Left ventricle myocardium inferior (tissue), 1 donor: ENCODE measurements at regions not wholly inside any gene's neighbourhood (a gene's known extent, or its start where the extent isn't known, plus 50 kb on each side); places are given as distances from the start of the nearest gene placed in this dataset.

ENCODE experiments used
- DNase-seq: peaks from one replicate; pipeline ENCODE4 v3.0.0-alpha.2; 2020
- H3K27ac ChIP-seq: fragments of 200-600 bp; replicated peaks from 2 replicates; pipeline ENCODE4 v1.8.0; 2021
- H3K27me3 ChIP-seq: fragments of 200-600 bp; 2 replicates; pipeline ENCODE4 v1.8.0; 2021; ENCODE audit warnings: low read depth
- H3K36me3 ChIP-seq: fragments of 200-600 bp; 2 replicates; pipeline ENCODE4 v1.8.0; 2021
- H3K4me1 ChIP-seq: fragments of 200-600 bp; 2 replicates; pipeline ENCODE4 v1.8.0; 2021
- H3K4me3 ChIP-seq: fragments of 200-600 bp; 2 replicates; pipeline ENCODE4 v1.8.0; 2021; ENCODE audit warnings: mild to moderate bottlenecking, moderate library complexity
- H3K9me3 ChIP-seq: fragments of 200-600 bp; replicated peaks from 2 replicates; pipeline ENCODE4 v1.8.0; 2021
- intact Hi-C: fragments of 100-400 bp; cut with micrococcal nuclease; formaldehyde crosslinking; loops from one replicate; pipeline ENCODE4 v1.11.0; 2022
- TF ChIP-seq, protein P1 (sequence below): fragments of 200-600 bp; IDR thresholded peaks from 2 replicates; pipeline ENCODE4 v1.8.0; 2021; ENCODE audit warnings: antibody characterized with exemption, mild to moderate bottlenecking, borderline replicate concordance
- donor health status: DM: no; HTN: yes; CAD: no; lungs with severe emphysema.

DNA sequence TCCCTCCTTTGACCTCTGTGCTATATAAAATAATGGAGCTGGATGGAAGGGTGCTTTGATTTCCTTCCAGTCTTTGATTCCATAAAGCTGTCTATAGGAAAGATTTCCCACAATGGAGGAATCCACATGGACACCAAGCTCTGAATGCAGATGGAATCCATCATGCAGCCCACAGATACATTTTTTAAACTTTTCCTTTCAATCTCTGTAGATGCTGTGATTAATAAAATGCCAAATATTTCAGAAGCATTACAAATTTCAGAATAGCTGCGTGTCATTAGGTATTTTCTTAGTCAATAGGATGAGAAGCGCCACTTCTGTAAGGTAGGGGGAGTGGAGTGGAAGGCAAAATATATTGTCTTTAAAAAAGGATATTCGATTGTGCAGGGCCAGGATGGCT lies 489.0 kb downstream of the NTRK3 start:
- H3K36me3 ChIP-seq, result no peaks in the 10 kb centered on the region
- intact Hi-C loops, result no loop called here
- peaks cover 10% of the 10 kb centered on the region for H3K9me3 ChIP-seq
- TF ChIP-seq, protein P1, sequence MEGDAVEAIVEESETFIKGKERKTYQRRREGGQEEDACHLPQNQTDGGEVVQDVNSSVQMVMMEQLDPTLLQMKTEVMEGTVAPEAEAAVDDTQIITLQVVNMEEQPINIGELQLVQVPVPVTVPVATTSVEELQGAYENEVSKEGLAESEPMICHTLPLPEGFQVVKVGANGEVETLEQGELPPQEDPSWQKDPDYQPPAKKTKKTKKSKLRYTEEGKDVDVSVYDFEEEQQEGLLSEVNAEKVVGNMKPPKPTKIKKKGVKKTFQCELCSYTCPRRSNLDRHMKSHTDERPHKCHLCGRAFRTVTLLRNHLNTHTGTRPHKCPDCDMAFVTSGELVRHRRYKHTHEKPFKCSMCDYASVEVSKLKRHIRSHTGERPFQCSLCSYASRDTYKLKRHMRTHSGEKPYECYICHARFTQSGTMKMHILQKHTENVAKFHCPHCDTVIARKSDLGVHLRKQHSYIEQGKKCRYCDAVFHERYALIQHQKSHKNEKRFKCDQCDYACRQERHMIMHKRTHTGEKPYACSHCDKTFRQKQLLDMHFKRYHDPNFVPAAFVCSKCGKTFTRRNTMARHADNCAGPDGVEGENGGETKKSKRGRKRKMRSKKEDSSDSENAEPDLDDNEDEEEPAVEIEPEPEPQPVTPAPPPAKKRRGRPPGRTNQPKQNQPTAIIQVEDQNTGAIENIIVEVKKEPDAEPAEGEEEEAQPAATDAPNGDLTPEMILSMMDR, result no peak
- H3K27ac ChIP-seq, result no peak overlapping the region
- H3K27me3 ChIP-seq, result no peaks in the 10 kb centered on the region
- no peak overlapping the region for H3K4me3 ChIP-seq
- no peaks in the 10 kb centered on the region for H3K4me1 ChIP-seq
- DNase-seq, result no peak

- DNase-seq, result no peak
- H3K4me3 ChIP-seq, result no peak overlapping the region
- TF ChIP-seq, protein P1, result no peak
- intact Hi-C loops, result no loop called here
- H3K9me3 ChIP-seq, result no peaks in the 10 kb centered on the region
- no peaks in the 10 kb centered on the region for H3K36me3 ChIP-seq
- H3K4me1 ChIP-seq, result no peaks in the 10 kb centered on the region
- H3K27ac ChIP-seq, result no peak overlapping the region
- H3K27me3 ChIP-seq, result no peaks in the 10 kb centered on the region
Measured at GRCh38 chr15:87764461-87765240, 491.9 kb downstream of the NTRK3 start.

DNA sequence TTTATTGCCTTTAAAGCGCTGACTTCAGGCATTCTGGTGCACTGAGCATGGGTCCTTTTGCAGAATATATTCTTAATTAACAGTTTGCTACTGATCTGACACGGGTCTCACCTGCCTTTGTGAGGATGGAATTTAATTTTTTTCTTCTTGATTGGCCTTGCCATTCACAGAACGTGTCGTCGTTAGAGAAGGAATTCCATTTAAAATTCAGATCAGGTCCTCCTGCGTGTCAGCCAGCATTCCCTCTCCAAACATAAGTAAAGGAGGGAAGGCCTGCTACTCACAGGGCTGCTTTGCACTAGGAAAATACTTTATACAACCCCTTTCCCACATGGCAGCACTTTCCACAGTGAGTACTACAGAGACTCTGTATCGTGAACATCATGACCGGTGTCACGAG lies 492.7 kb downstream of the NTRK3 start:
- no peak overlapping the region for H3K4me3 ChIP-seq
- TF ChIP-seq, protein P1, result no peak
- H3K9me3 ChIP-seq, result no peaks in the 10 kb centered on the region
- H3K36me3 ChIP-seq, result no peaks in the 10 kb centered on the region
- no peaks in the 10 kb centered on the region for H3K27me3 ChIP-seq
- H3K27ac ChIP-seq, result no peak overlapping the region
- no peaks in the 10 kb centered on the region for H3K4me1 ChIP-seq
- intact Hi-C loops, result no loop called here
- DNase-seq, result no peak

- Histone ChIP-seq H3K36me3 (no peaks in the 10 kb centered on the region), H3K4me3 (no peak overlapping the region), H3K9me3 (no peaks in the 10 kb centered on the region), H3K4me1 (no peaks in the 10 kb centered on the region), H3K27me3 (no peaks in the 10 kb centered on the region), H3K27ac (no peak overlapping the region)
- intact Hi-C loops, result no loop called here
- no peak for DNase-seq
- TF ChIP-seq, protein P1, result no peak
Measured at GRCh38 chr15:87761736-87762509, 494.6 kb downstream of the NTRK3 start.

DNA sequence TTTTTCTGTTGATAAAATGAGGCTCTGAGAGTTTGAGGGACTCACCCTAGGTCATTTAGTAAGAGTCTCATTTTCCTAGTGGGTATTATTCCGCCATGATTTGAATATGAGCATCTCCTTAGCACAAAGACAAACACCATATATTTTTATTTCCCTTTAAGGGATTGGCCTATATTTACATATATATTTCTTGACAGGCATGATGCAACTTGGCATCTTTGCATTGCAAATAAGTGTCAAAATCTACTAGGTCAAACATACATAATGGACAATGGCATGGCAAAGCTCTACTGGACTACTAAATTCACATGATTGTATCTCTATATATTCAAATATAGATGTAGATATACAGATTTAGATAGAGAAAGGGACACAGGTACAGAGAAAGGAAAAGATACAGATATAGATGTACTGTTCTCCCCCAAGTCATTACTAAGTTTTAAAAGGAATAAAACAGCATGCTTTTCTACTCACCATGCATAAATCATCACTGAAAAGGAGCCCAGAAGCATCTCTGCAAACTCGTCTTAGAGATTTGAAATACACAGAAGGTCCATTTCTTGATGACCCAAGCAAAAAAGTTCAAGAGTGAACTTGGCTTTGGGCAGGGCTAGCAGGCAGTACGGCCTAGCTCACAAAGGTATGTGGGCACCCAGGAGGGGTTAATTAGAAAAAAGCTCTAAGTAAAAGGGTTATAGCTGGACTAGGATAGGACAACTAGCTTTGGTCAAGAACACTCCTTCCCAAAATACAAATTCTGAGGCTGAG lies 495.8 kb downstream of the NTRK3 start:
- intact Hi-C loops, result no loop called here
- H3K9me3 ChIP-seq, result no peaks in the 10 kb centered on the region
- no peaks in the 10 kb centered on the region for H3K4me1 ChIP-seq
- no peak overlapping the region for H3K27ac ChIP-seq
- no peak overlapping the region for H3K4me3 ChIP-seq
- H3K36me3 ChIP-seq, result no peaks in the 10 kb centered on the region
- H3K27me3 ChIP-seq, result no peaks in the 10 kb centered on the region
- DNase-seq, result no peak
- TF ChIP-seq, protein P1, result no peak
